B cell (primary cell): ENCODE measurements at regions not wholly inside any gene's neighbourhood (a gene's known extent, or its start where the extent isn't known, plus 50 kb on each side); places are given as distances from the start of the nearest gene placed in this dataset.

ENCODE experiments used
- ATAC-seq: fragments of 200-7000 bp; cut with Tn5 transposase; one replicate; pipeline ENCODE4 v1.10.0; 2021; ENCODE audit warnings: low read depth, mild to moderate bottlenecking, moderate number of reproducible peaks, moderate library complexity
- CTCF ChIA-PET: fragments of 350-600 bp; sonication (Branson Sonifier 250); formaldehyde crosslinking; loops from one replicate; lab custom pipeline; 2021; ENCODE audit warnings: antibody characterized with exemption, inconsistent platforms; lab: Charles Lee
- POLR2A ChIA-PET: fragments of 350-600 bp; sonication (Branson Sonifier 250); formaldehyde crosslinking; loops from one replicate; lab custom pipeline; 2021; ENCODE audit warnings: antibody characterized with exemption; lab: Charles Lee
- DNase-seq: peaks from one replicate; pipeline ENCODE4 v3.0.0; 2013
- H2AFZ ChIP-seq: 2 replicates; pipeline ENCODE4 v1.6.1; 2012; ENCODE audit warnings: mild to moderate bottlenecking, low read depth, low read length; ENCODE audit not compliant: insufficient read depth, poor library complexity, severe bottlenecking
- H3K27ac ChIP-seq, 2 donors: 1 replicate in 1 of 2; 2 replicates in 1 of 2; pipeline ENCODE4 v1.5.1; 2012 to 2013; ENCODE audit warnings: low read length in 2 of 2, mild to moderate bottlenecking in 2 of 2, moderate library complexity in 1 of 2
- H3K27me3 ChIP-seq, 4 experiments: fragments of 200-600 bp in 1 of 4; sonication (generic) in 1 of 4; replicated peaks in 1 of 4; 1 replicate in 2 of 4; 2 replicates in 2 of 4; pipeline versions ENCODE4 v1.6.1 to v1.7.0; 2013 to 2016; ENCODE audit warnings: low read length in 3 of 4, mild to moderate bottlenecking in 2 of 4, mixed read lengths in 1 of 4, moderate library complexity in 1 of 4; ENCODE audit not compliant: insufficient read depth in 4 of 4, control insufficient read depth in 3 of 4; ENCODE audit errors: control extremely low read depth in 1 of 4
- H3K36me3 ChIP-seq, 2 experiments: replicated peaks in 1 of 2; 1 replicate in 1 of 2; 2 replicates in 1 of 2; pipeline versions ENCODE4 v1.6.1 to v1.7.1; 2013; ENCODE audit warnings: low read length in 1 of 2; ENCODE audit not compliant: insufficient read depth in 2 of 2, control insufficient read depth in 1 of 2; ENCODE audit errors: control extremely low read depth in 1 of 2, extremely low read depth in 1 of 2
- H3K4me1 ChIP-seq, 2 donors: fragments of 200-600 bp in 1 of 2; sonication (generic) in 1 of 2; 1 replicate in 1 of 2; 2 replicates in 1 of 2; pipeline versions ENCODE4 v1.5.1 to v1.6.1; 2013 to 2017; ENCODE audit warnings: low read length in 2 of 2; ENCODE audit not compliant: control insufficient read depth in 2 of 2, insufficient read depth in 2 of 2
- H3K4me2 ChIP-seq: replicated peaks from 2 replicates; pipeline ENCODE3; 2012; ENCODE audit warnings: mild to moderate bottlenecking, low read depth, low read length; ENCODE audit not compliant: poor library complexity, severe bottlenecking
- H3K4me3 ChIP-seq, 5 experiments: fragments of 200-600 bp in 1 of 5; sonication (generic) in 1 of 5; 1 replicate in 3 of 5; 2 replicates in 2 of 5; pipeline versions ENCODE4 v1.5.1 to v1.7.0; 2011 to 2016; ENCODE audit warnings: low read length in 4 of 5, mild to moderate bottlenecking in 4 of 5, low read depth in 2 of 5, control low read depth in 1 of 5, moderate library complexity in 1 of 5; ENCODE audit not compliant: insufficient read depth in 1 of 5; ENCODE audit errors: control extremely low read depth in 1 of 5, extremely low read depth in 1 of 5
- H3K79me2 ChIP-seq: fragments of 200-600 bp; sonication (generic); one replicate; pipeline ENCODE4 v1.6.0; 2016; ENCODE audit warnings: low read length; ENCODE audit not compliant: control insufficient read depth, insufficient read depth
- H3K9ac ChIP-seq: fragments of 200-600 bp; sonication (generic); 2 replicates; pipeline ENCODE4 v1.6.1; 2017; ENCODE audit warnings: mild to moderate bottlenecking, low read length, moderate library complexity
- H3K9me3 ChIP-seq, 3 donors: one replicate each; pipeline versions ENCODE4 v1.6.1 to v1.7.1; 2013; ENCODE audit warnings: low read length in 2 of 3; ENCODE audit not compliant: control insufficient read depth in 2 of 3, insufficient read depth in 1 of 3; ENCODE audit errors: control extremely low read depth in 1 of 3
- H4K20me1 ChIP-seq: 2 replicates; pipeline ENCODE4 v1.6.0; 2012; ENCODE audit warnings: mild to moderate bottlenecking, low read length; ENCODE audit not compliant: insufficient read depth, control insufficient read depth, poor library complexity, severe bottlenecking
- H3K27ac Mint-ChIP-seq: one replicate; pipeline ENCODE4 v1.8.0; 2021; ENCODE audit warnings: mixed read lengths
- H3K27me3 Mint-ChIP-seq: one replicate; pipeline ENCODE4 v1.8.0; 2021; ENCODE audit warnings: mixed read lengths
- H3K4me1 Mint-ChIP-seq: one replicate; pipeline ENCODE4 v1.8.0; 2021; ENCODE audit warnings: mixed read lengths
- H3K4me3 Mint-ChIP-seq: one replicate; pipeline ENCODE4 v1.8.0; 2021; ENCODE audit warnings: mixed read lengths
- H3K9me3 Mint-ChIP-seq: one replicate; pipeline ENCODE4 v1.8.0; 2022; ENCODE audit warnings: mixed read lengths; ENCODE audit not compliant: insufficient read depth
- CTCF ChIP-seq: fragments of 200-600 bp; IDR thresholded peaks from one replicate; pipeline ENCODE4 v1.8.0; 2022; ENCODE audit warnings: antibody characterized with exemption, mild to moderate bottlenecking
- EZH2 ChIP-seq: IDR thresholded peaks from 2 replicates; pipeline ENCODE4 v1.6.1; 2012; ENCODE audit warnings: borderline replicate concordance, low read depth, mild to moderate bottlenecking, moderate library complexity, low read length; ENCODE audit not compliant: insufficient read depth, poor library complexity, severe bottlenecking
- WGBS: methylation state at CpG from one replicate; pipeline ENCODE4 v1.1.5; 2013; ENCODE audit warnings: missing lambda C conversion rate; ENCODE audit not compliant: insufficient coverage; 5-methylcytosine and 5-hydroxymethylcytosine counted together
- intact Hi-C: fragments of 100-400 bp; cut with micrococcal nuclease; formaldehyde crosslinking; loops from one replicate; pipeline ENCODE4 v1.10.0; 2022

- intact Hi-C loops, result no loop called here
- 100% methylated on average over 1 of the region's 2 CpGs for WGBS
- H3K27me3 ChIP-seq, result no peaks in the 10 kb centered on the region
- no peak overlapping the region for H3K27ac ChIP-seq
- no peaks in the 10 kb centered on the region for H3K4me1 ChIP-seq
- CTCF ChIA-PET, result interaction anchor here (1.6 kb wide), 1 partner anchor 10 kb away, joined by 4 read pairs; no protein-coding TSS in a partner anchor
- H3K4me1 Mint-ChIP-seq, result no peaks in the 10 kb centered on the region
- no peak overlapping the region for H3K9ac ChIP-seq
- no peaks in the 10 kb centered on the region for H4K20me1 ChIP-seq
- no peak overlapping the region for H2AFZ ChIP-seq
- no peaks in the 10 kb centered on the region for H3K36me3 ChIP-seq
- no peak overlapping the region for H3K4me3 Mint-ChIP-seq
- H3K27me3 Mint-ChIP-seq, result peaks cover 5% of the 10 kb centered on the region
- H3K27ac Mint-ChIP-seq, result no peak overlapping the region
- no peaks in the 10 kb centered on the region for H3K9me3 Mint-ChIP-seq
- H3K9me3 ChIP-seq, result no peaks in the 10 kb centered on the region
- POLR2A ChIA-PET, result no interaction called here
- no peak overlapping the region for H3K4me2 ChIP-seq
- TF ChIP-seq EZH2 (no peak), CTCF (no peak)
- DNase-seq (no peak), ATAC-seq (no peak)
- H3K79me2 ChIP-seq, result no peaks in the 10 kb centered on the region
- no peak overlapping the region for H3K4me3 ChIP-seq
Observed at GRCh38 chr1:199561334-199561733, 466.2 kb upstream of the NR5A2 start.

GRCh38 chr1:199573047-199573446 is 454.5 kb upstream of the NR5A2 start:
- Mint-ChIP-seq H3K9me3 (no peaks in the 10 kb centered on the region), H3K27ac (no peak overlapping the region), H3K4me3 (no peak overlapping the region), H3K4me1 (peaks cover 16% of the 10 kb centered on the region), H3K27me3 (peaks cover 7% of the 10 kb centered on the region)
- ATAC-seq (no peak), DNase-seq (no peak)
- WGBS, result no CpG with 5 or more reads among the region's 5 CpGs
- Histone ChIP-seq H3K27ac (no peak overlapping the region), H3K4me2 (no peak overlapping the region), H4K20me1 (no peaks in the 10 kb centered on the region), H3K27me3 (no peaks in the 10 kb centered on the region), H3K9ac (no peak overlapping the region), H3K9me3 (no peaks in the 10 kb centered on the region), H3K4me3 (no peak overlapping the region), H2AFZ (no peak overlapping the region), H3K4me1 (peaks cover 2 to 10% of the 10 kb centered on the region in 2 donors), H3K79me2 (no peaks in the 10 kb centered on the region), H3K36me3 (no peaks in the 10 kb centered on the region)
- POLR2A ChIA-PET, result no interaction called here
- CTCF ChIA-PET, result no interaction called here
- TF ChIP-seq EZH2 (no peak), CTCF (no peak)
- intact Hi-C loops, result no loop called here
